HG03571 (cell line): ENCODE measurements at regions not wholly inside any gene's neighbourhood (a gene's known extent, or its start where the extent isn't known, plus 50 kb on each side); places are given as distances from the start of the nearest gene placed in this dataset.
"Not testable (repeated sequence)": the region's sequence is repeated elsewhere in the genome, so short reads cannot be mapped to it uniquely, and the experiment has no call there.

Experiments
- ATAC-seq: cut with Tn5 transposase; IDR thresholded peaks from one replicate; pipeline ENCODE4 v1.9.1; 2021; ENCODE audit not compliant: unreplicated experiment

DNA sequence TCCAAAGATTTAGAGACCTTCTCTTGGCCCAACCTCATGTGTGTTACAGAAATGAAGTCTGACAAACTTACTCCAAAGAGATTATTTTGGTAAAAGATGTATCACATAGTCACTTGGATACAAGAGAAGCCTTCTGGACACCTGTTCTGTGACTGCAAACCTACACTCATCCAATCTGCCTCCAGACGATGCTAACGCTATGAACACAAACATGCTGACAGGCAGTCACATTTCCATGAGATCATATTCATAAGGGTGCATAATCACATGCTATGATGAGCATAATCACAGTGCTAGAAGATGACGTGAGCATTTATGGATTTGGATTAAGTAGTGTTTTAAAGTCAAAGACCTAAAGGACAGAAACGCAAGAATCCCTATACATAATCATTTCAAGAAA, 340.2 kb downstream of the HACE1 start:
- no peak for ATAC-seq

- ATAC-seq = no peak
Measured at GRCh38 chr6:104509355-104509754, 350.4 kb downstream of the HACE1 start.

DNA sequence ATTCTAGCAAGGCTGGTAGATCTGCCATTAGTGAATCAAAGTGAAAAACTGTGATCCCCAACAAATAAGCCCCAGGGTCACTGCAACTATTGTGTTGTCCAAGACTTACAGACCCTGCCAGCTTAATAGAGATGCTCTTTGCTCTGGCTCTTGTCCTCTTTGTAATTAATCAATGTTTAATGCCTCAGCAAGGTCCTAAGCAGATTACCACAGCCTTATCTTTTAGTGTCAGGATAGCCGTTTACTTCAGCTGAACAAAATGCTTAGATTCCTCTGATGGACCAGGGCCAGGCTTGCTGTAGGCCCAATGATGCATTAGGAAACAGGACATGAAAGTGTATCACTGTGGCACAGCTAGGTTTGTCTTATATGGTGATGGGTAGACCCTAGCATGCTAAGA, 353.3 kb downstream of the HACE1 start:
- no peak for ATAC-seq

GRCh38 chr6:104505838-104506237, 353.9 kb downstream of the HACE1 start:
- ATAC-seq = no peak

- ATAC-seq = no peak
Measured at GRCh38 chr6:104500265-104500664, 359.5 kb downstream of the HACE1 start.

DNA sequence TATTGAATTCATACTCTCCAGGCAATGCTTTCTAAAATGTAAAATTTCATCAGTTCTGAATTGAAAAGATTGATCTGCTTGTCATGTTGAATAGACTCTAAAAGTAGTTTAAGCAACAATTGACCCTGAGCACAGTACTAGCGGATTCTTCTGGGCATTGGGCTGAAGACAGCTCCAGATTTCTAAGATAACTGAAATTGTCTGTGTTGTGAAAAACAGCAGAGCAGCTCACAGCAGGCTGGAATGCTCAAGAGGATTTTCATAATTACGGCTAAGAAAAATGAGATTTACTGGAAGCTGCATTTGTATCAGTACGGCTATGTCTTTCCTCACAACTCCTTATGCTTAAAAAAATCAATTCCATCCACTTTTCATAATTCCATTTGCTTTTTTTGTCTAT, 373.7 kb downstream of the HACE1 start:
- ATAC-seq = no peak

- no peak for ATAC-seq
Measured at GRCh38 chr6:104484626-104485025, 375.1 kb downstream of the HACE1 start.

DNA sequence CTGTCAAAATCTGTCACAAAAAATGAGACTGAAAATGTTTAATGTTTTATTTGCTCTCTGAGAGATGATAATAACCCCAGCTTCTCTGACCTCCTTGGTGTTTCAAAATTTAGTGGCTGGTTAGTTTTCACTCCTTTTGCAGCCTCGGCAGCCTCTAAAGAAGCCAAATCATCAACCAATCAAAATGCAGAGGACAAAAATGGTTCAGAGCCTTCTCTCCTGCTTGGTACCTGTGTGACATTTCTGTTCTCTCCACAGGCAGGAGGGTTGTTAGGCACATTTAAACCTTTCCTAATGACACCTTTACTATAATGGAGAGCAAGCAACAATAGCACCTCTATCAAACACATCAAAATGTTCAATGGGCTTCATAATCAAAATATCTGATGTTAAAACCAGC, 375.5 kb downstream of the HACE1 start:
- ATAC-seq = no peak

GRCh38 chr6:104483225-104483834, 376.4 kb downstream of the HACE1 start:
- no peak for ATAC-seq

- no peak for ATAC-seq
Measured at GRCh38 chr6:104477569-104477968, 382.1 kb downstream of the HACE1 start.

- no peak for ATAC-seq
Measured at GRCh38 chr6:104473021-104473429, 386.7 kb downstream of the HACE1 start.

GRCh38 chr6:104472021-104472901, 387.5 kb downstream of the HACE1 start:
- ATAC-seq = no peak

DNA sequence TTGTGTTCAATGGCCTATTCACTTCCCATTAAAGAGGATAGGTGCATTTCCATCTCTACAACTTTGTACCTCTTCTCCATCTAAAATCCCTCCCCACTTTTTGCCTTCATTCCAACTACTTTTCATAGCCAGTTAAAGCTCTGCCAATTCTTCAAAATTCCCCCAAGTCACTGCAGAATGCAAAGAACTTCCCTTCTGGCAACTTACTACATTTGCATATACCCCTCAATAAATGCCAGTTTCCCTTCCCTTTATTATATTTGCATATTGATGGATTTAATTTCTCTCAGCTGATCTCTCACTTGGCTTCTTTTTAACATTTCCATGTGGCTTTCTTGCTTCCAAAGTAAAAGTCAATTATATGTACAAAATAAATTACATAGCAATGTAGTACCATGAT, 393.4 kb downstream of the HACE1 start:
- ATAC-seq = no peak

GRCh38 chr6:104462811-104463599, 396.7 kb downstream of the HACE1 start:
- ATAC-seq = no peak

DNA sequence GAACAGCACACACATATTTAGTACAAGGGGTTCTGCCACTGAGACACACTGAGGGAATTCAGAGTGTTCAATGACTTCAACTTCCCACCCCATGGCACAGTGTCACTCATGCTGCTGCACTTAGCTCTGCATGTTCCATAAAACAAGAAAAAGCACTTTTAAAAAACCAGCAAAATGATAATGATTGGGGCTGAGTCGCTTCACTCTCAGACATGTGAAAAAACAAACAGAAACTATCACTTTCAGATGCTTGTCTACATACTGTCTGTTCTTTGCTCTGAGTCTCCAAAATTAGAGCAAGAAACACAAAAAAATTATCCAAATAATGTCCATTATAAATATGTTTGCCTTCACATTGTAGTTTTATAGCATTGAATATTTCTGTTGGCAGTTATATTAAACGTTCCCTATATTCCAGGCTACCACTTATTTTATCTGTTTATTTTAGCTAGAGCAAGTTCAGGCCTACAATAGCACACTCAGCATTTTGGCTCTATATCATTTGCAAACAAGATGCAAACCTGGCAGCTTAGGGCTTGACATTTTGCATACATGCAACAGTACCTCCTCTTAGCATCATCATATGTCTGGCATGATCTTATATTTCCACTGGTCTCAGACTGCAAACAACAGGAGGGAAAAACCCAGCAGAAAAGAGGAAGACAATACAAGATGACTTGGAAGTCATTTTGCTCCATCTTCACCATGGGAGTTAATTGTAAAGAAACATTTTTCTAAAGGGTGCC, 398.8 kb downstream of the HACE1 start:
- no peak for ATAC-seq

DNA sequence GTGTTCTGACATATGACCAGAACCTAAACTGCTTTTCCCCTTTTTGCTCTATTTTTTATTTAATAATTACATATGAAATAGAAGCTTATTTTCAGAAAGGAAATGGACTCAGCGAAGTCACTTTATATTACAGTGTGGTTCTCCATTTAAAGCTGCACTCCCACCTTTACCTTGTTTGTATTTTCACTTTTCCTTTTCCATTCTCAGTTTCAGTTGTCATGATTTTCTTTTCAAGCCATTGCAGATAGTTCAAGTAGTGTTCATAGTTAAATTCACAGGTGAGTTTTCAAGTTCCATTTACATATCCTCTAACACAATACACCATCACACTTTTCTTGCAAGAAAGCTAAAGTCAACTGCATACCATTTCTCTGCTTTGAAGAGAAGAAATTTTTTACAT, 400.2 kb downstream of the HACE1 start:
- ATAC-seq = no peak

GRCh38 chr6:104449918-104450317, 409.8 kb downstream of the HACE1 start:
- ATAC-seq = no peak

DNA sequence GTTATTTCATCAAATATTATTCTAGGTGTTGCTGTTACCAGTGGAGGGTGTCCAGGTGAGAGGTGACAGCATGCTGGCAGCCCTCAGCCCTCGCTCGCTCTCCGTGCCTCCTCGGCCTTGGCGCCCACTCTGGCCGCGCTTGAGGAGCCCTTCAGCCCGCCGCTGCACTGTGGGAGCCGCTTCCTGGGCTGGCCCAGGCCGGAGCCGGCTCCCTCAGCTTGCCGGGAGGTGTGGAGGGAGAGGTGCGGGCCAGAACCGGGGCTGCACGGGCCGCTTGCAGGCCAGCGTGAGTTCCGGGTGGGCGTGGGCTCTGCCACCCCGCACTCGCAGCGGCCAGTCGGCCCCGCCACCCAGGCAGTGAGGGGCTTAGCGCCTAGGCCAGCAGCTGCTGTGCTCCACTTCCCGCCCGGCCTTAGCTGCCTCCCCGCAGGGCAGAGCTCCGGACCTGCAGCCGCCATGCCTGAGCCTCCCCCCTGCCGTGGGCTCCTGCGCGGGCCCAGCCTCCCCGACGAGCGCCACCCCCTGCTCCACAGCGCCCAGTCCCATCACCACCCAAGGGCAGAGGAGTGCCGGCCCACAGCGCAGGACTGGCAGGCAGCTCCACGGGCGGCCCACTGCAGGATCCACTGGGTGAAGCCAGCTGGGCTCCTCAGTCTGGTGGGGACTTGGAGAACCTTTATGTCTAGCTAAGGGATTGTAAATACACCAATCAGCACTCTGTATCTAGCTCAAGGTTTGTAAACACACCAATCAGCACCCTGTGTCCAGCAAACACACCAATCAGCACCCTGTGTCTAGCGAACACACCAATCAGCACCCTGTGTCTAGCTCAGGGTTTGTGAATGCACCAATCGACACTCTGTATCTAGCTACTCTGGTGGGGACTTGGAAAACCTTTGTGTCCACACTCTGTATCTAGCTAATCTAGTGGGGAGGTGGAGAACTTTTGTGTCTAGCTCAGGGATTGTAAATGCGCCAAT, 413.3 kb downstream of the HACE1 start:
- not testable (repeated sequence) for ATAC-seq

DNA sequence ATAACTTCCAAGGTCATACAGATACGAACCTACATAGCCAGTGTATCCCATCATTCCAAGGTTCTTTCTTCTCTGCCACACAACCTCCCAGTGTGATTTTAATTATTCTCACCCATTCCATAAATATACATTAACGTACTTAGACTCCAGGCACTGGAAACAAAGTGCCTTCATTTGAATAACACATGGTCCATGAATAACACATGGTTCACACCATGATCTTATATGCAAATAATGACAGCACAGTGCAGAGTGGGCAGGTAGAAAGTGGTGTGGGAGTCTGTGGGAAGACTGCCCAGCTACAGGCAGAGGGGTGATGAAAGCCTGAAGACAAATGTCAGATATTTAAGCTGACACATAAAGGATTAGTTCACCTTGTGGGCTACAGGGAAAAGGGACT, 425.2 kb downstream of the HACE1 start:
- ATAC-seq = no peak

DNA sequence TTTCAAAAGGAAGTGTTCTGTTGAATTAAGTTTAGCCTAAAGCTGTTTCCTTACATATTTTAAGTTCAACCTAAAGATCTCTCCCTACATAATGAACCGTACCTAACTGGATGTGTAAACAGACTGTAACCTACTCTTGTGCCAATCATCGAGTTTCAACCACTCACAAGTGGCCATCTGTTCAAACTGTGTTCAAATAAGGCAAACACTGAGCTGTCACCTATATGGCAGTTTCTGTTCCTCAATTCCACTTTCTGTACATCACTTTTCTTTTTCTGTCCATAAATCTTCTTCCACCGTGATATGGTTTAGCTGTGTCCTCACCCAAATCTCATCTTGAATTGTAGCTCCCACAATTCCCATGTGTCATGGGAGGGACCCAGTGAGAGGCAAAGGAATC, 428.6 kb downstream of the HACE1 start:
- ATAC-seq = no peak
